ENCODE measurements at regions not wholly inside any gene's neighbourhood (a gene's known extent, or its start where the extent isn't known, plus 50 kb on each side); places are given as distances from the start of the nearest gene placed in this dataset.

GRCh38 chr13:70889163-70889562, 780.9 kb upstream of the KLHL1 start:
- ChIA-PET POLR2A (no interaction called here), CTCF (ENCODE audit: low intra/inter-chr PET ratio, low total read pairs) (no interaction called here)
- Histone ChIP-seq H3K27ac (ENCODE audit: extremely low read length, insufficient read depth, low read length) (peak overlapping the region; percentile 93), H3K9ac (ENCODE audit: insufficient read depth, low read depth, low read length) (peak overlapping the region; percentile 12; the same call in 1 of the 2 replicates), H4K20me1 (ENCODE audit: insufficient read depth, low read length) (no peaks in the 10 kb centered on the region), H3K9me3 (ENCODE audit: low read length) (peaks cover 15% of the 10 kb centered on the region), H3K4me3 (replicated peaks in 1 of 3; ENCODE audit: insufficient read depth in 1 of 3, low read depth in 2 of 3, low read length in 3 of 3) (peak overlapping the region in 2 of 3 experiments; percentile 23 to 26; a peak in 2 of 6 replicates), H3K4me2 (ENCODE audit: low read depth, low read length) (peak overlapping the region; percentile 62), H3K27me3 (ENCODE audit: control insufficient read depth in 1 of 2, insufficient read depth in 2 of 2, low read length in 2 of 2) (no peaks in the 10 kb centered on the region), H3K4me1 (ENCODE audit: insufficient read depth, low read length) (peaks cover 45% of the 10 kb centered on the region), H3K79me2 (ENCODE audit: insufficient read depth, low read length) (no peaks in the 10 kb centered on the region), H3K36me3 (replicated peaks in 1 of 2; ENCODE audit: control insufficient read depth in 1 of 2, insufficient read depth in 2 of 2, low read length in 2 of 2) (no peaks in the 10 kb centered on the region), H2AFZ (ENCODE audit: low read length) (no peak overlapping the region)
- intact Hi-C loops (cut with micrococcal nuclease; ENCODE audit: unreplicated experiment) (no loop called here), in situ Hi-C loops (cut with HindIII; ENCODE audit: extremely low pct_ligation_motif_present, low pct_unique_long_range_greater_than_20kb) (no loop called here)
- WGBS (ENCODE audit: low lambda C conversion rate), result under 1% methylated on average over 5 of the region's 5 CpGs
- peak; percentile 97 for ATAC-seq
- FAIRE-seq, result peak; percentile 44
- BruUV-seq (replicated peaks), result no TSS peak
- peak; percentile 94 for DNase-seq (ENCODE audit: low spot score)
- peak; percentile 69 for TF ChIP-seq NCOR1 (IDR thresholded peaks at IDR 0.05; ENCODE audit: borderline replicate concordance, low read length)
- no peak for TF ChIP-seq ZMAT3 (CRISPR knock-in tag; conservative IDR thresholded peaks at IDR 0.05)
- 0 out of 2 replicates have a peak, but pooled peaks have one; percentile 22 for TF ChIP-seq ZNF652 (CRISPR knock-in tag; IDR thresholded peaks at IDR 0.05; ENCODE audit: borderline replicate concordance, low read depth)
- no peak for TF ChIP-seq ZNF34 (CRISPR knock-in tag; IDR thresholded peaks at IDR 0.05; ENCODE audit: borderline replicate concordance)
- TF ChIP-seq, protein P1, sequence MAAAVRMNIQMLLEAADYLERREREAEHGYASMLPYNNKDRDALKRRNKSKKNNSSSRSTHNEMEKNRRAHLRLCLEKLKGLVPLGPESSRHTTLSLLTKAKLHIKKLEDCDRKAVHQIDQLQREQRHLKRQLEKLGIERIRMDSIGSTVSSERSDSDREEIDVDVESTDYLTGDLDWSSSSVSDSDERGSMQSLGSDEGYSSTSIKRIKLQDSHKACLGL (CRISPR knock-in tag; IDR thresholded peaks at IDR 0.05), result no peak
- TF ChIP-seq, protein P2, sequence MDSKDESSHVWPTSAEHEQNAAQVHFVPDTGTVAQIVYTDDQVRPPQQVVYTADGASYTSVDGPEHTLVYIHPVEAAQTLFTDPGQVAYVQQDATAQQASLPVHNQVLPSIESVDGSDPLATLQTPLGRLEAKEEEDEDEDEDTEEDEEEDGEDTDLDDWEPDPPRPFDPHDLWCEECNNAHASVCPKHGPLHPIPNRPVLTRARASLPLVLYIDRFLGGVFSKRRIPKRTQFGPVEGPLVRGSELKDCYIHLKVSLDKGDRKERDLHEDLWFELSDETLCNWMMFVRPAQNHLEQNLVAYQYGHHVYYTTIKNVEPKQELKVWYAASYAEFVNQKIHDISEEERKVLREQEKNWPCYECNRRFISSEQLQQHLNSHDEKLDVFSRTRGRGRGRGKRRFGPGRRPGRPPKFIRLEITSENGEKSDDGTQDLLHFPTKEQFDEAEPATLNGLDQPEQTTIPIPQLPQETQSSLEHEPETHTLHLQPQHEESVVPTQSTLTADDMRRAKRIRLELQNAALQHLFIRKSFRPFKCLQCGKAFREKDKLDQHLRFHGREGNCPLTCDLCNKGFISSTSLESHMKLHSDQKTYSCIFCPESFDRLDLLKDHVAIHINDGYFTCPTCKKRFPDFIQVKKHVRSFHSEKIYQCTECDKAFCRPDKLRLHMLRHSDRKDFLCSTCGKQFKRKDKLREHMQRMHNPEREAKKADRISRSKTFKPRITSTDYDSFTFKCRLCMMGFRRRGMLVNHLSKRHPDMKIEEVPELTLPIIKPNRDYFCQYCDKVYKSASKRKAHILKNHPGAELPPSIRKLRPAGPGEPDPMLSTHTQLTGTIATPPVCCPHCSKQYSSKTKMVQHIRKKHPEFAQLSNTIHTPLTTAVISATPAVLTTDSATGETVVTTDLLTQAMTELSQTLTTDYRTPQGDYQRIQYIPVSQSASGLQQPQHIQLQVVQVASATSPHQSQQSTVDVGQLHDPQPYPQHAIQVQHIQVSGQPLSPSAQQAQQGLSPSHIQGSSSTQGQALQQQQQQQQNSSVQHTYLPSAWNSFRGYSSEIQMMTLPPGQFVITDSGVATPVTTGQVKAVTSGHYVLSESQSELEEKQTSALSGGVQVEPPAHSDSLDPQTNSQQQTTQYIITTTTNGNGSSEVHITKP (CRISPR knock-in tag; IDR thresholded peaks at IDR 0.05; ENCODE audit: low read depth), result no peak
- no peak for TF ChIP-seq ZFYVE20 (CRISPR knock-in tag; IDR thresholded peaks at IDR 0.05; ENCODE audit: borderline replicate concordance, low read depth)
- TF ChIP-seq, protein P3, sequence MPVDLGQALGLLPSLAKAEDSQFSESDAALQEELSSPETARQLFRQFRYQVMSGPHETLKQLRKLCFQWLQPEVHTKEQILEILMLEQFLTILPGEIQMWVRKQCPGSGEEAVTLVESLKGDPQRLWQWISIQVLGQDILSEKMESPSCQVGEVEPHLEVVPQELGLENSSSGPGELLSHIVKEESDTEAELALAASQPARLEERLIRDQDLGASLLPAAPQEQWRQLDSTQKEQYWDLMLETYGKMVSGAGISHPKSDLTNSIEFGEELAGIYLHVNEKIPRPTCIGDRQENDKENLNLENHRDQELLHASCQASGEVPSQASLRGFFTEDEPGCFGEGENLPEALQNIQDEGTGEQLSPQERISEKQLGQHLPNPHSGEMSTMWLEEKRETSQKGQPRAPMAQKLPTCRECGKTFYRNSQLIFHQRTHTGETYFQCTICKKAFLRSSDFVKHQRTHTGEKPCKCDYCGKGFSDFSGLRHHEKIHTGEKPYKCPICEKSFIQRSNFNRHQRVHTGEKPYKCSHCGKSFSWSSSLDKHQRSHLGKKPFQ (CRISPR knock-in tag; IDR thresholded peaks at IDR 0.05; ENCODE audit: insufficient replicate concordance), result no peak
- TF ChIP-seq IKZF1 (IDR thresholded peaks at IDR 0.05), result no peak
- TF ChIP-seq, protein P4, sequence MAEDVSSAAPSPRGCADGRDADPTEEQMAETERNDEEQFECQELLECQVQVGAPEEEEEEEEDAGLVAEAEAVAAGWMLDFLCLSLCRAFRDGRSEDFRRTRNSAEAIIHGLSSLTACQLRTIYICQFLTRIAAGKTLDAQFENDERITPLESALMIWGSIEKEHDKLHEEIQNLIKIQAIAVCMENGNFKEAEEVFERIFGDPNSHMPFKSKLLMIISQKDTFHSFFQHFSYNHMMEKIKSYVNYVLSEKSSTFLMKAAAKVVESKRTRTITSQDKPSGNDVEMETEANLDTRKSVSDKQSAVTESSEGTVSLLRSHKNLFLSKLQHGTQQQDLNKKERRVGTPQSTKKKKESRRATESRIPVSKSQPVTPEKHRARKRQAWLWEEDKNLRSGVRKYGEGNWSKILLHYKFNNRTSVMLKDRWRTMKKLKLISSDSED (CRISPR knock-in tag; IDR thresholded peaks at IDR 0.05), result no peak
- TF ChIP-seq NCOA2 (CRISPR knock-in tag; IDR thresholded peaks at IDR 0.05), result peak; percentile 89
- TF ChIP-seq MAFG (CRISPR knock-in tag; IDR thresholded peaks at IDR 0.05), result no peak
- TF ChIP-seq ASH2L (IDR thresholded peaks at IDR 0.05; ENCODE audit: insufficient read length, low read depth, low read length), result peak; percentile 64
- no peak for TF ChIP-seq ZNF570 (CRISPR knock-in tag; IDR thresholded peaks at IDR 0.05; ENCODE audit: borderline replicate concordance)
- TF ChIP-seq ZNF513 (CRISPR knock-in tag; conservative IDR thresholded peaks at IDR 0.05), result no peak
